ENCODE measurements at regions not wholly inside any gene's neighbourhood (a gene's known extent, or its start where the extent isn't known, plus 50 kb on each side); places are given as distances from the start of the nearest gene placed in this dataset.

DNA sequence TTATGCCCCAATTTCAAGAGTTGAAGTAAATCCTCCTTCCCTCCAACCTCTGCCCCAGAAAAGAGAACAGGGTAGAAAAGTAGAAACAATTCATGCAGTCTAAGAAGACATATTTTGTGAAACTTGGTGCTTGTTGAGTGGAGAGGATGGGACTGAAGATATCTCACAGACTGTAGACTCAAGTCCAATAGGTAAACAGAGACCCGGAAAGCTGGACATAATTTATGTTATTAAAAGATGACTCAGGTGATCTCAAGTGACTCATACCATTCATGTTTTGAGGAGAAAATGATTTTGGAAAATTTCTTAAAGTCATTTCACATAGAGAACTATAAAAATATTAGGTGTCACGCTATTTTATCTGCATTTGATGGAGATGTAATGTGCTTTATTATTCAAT is 203.1 kb upstream of the SOX9 start:
- 85% methylated on average over 2 of the region's 2 CpGs for WGBS (ENCODE audit: low lambda C conversion rate, missing lambda C conversion rate)
- TF ChIP-seq, protein P1, sequence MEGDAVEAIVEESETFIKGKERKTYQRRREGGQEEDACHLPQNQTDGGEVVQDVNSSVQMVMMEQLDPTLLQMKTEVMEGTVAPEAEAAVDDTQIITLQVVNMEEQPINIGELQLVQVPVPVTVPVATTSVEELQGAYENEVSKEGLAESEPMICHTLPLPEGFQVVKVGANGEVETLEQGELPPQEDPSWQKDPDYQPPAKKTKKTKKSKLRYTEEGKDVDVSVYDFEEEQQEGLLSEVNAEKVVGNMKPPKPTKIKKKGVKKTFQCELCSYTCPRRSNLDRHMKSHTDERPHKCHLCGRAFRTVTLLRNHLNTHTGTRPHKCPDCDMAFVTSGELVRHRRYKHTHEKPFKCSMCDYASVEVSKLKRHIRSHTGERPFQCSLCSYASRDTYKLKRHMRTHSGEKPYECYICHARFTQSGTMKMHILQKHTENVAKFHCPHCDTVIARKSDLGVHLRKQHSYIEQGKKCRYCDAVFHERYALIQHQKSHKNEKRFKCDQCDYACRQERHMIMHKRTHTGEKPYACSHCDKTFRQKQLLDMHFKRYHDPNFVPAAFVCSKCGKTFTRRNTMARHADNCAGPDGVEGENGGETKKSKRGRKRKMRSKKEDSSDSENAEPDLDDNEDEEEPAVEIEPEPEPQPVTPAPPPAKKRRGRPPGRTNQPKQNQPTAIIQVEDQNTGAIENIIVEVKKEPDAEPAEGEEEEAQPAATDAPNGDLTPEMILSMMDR (IDR thresholded peaks at IDR 0.05; ENCODE audit: poor library complexity), result no peak
- TF ChIP-seq EZH2 (IDR thresholded peaks at IDR 0.05; ENCODE audit: borderline replicate concordance) (no peak), EZH2phosphoT487 (IDR thresholded peaks at IDR 0.05; ENCODE audit: low read depth, severe bottlenecking, unreplicated experiment) (no peak)

DNA sequence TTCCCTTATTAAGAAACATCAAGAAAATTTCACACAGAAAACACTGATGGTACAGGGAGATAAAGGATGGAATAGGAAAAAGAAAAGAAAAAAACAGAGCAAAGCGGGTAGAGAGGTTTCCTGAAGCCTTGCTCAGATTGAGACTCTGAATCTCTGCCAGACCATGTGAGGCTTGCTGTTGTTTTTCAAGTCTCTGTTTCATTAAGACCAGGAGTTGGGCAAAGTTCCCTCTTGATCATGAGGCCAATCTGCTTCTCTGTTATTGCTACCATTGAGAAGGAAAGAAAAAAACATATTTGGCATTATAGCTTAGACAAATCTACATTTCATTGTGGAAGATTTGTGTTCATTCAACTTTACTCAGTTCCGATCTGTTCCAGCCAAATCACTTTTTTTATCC is 201.6 kb upstream of the SOX9 start:
- TF ChIP-seq EZH2 (IDR thresholded peaks at IDR 0.05; ENCODE audit: borderline replicate concordance), result no peak
- TF ChIP-seq, protein P1 (IDR thresholded peaks at IDR 0.05; ENCODE audit: poor library complexity), result no peak
- no peak for TF ChIP-seq EZH2phosphoT487 (IDR thresholded peaks at IDR 0.05; ENCODE audit: low read depth, severe bottlenecking, unreplicated experiment)
- Histone ChIP-seq H3K4me1 (ENCODE audit: insufficient read depth) (no peaks in the 10 kb centered on the region), H3K9me2 (replicated peaks; ENCODE audit: insufficient read depth) (no peaks in the 10 kb centered on the region), H3K36me3 (replicated peaks; ENCODE audit: insufficient read depth, low read depth) (no peaks in the 10 kb centered on the region), H3K27ac (no peak overlapping the region), H3K4me2 (no peak overlapping the region), H2AFZ (no peak overlapping the region), H3K27me3 (no peaks in the 10 kb centered on the region), H3K9me3 (ENCODE audit: low read depth) (no peaks in the 10 kb centered on the region), H4K20me1 (ENCODE audit: insufficient read depth, poor library complexity, severe bottlenecking) (no peaks in the 10 kb centered on the region), H3K79me2 (no peaks in the 10 kb centered on the region), H3K4me3 (no peak overlapping the region)
- WGBS (ENCODE audit: low lambda C conversion rate, missing lambda C conversion rate), result 88% methylated on average over 2 of the region's 2 CpGs
- DNase-seq (ENCODE audit: low spot score), result no peak

More for the DNA sequence above, 203.1 kb upstream of the SOX9 start:
- Histone ChIP-seq H2AFZ (no peak overlapping the region), H3K4me1 (ENCODE audit: insufficient read depth) (no peaks in the 10 kb centered on the region), H3K79me2 (no peaks in the 10 kb centered on the region), H3K9me3 (ENCODE audit: low read depth) (no peaks in the 10 kb centered on the region), H3K4me2 (no peak overlapping the region), H3K27me3 (no peaks in the 10 kb centered on the region), H3K36me3 (replicated peaks; ENCODE audit: insufficient read depth, low read depth) (no peaks in the 10 kb centered on the region), H3K27ac (no peak overlapping the region), H3K9me2 (replicated peaks; ENCODE audit: insufficient read depth) (no peaks in the 10 kb centered on the region), H3K4me3 (no peak overlapping the region), H4K20me1 (ENCODE audit: insufficient read depth, poor library complexity, severe bottlenecking) (no peaks in the 10 kb centered on the region)
- no peak for DNase-seq (ENCODE audit: low spot score)

DNA sequence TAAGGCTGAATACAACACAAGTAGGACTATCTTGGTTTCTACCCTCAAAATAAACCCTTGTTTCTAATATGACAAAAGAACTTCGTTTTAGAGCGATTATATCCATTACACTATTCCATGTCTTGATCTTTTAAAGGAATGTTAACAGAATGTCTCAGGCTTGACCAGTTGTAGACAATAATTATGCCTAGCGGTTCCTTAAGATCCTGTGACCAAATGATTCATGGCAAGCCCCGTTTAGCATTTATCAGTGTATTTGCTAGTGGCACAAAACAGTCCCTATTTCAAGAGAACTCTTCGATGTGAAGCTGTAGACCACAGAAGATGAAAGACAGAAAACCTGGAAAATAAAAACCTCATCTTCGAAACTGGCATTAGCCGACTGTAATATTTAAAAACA is 200.9 kb upstream of the SOX9 start:
- Histone ChIP-seq H3K4me3 (no peak overlapping the region), H4K20me1 (ENCODE audit: insufficient read depth, poor library complexity, severe bottlenecking) (no peaks in the 10 kb centered on the region), H2AFZ (no peak overlapping the region), H3K27ac (no peak overlapping the region), H3K27me3 (no peaks in the 10 kb centered on the region), H3K4me2 (no peak overlapping the region), H3K9me3 (ENCODE audit: low read depth) (no peaks in the 10 kb centered on the region), H3K9me2 (replicated peaks; ENCODE audit: insufficient read depth) (no peaks in the 10 kb centered on the region), H3K4me1 (ENCODE audit: insufficient read depth) (no peaks in the 10 kb centered on the region), H3K79me2 (no peaks in the 10 kb centered on the region), H3K36me3 (replicated peaks; ENCODE audit: insufficient read depth, low read depth) (no peaks in the 10 kb centered on the region)
- 71% methylated on average over 7 of the region's 7 CpGs for WGBS (ENCODE audit: low lambda C conversion rate, missing lambda C conversion rate)
- TF ChIP-seq EZH2 (IDR thresholded peaks at IDR 0.05; ENCODE audit: borderline replicate concordance) (no peak), EZH2phosphoT487 (IDR thresholded peaks at IDR 0.05; ENCODE audit: low read depth, severe bottlenecking, unreplicated experiment) (no peak)
- TF ChIP-seq, protein P1 (IDR thresholded peaks at IDR 0.05; ENCODE audit: poor library complexity), result no peak
- no peak for DNase-seq (ENCODE audit: low spot score)

DNA sequence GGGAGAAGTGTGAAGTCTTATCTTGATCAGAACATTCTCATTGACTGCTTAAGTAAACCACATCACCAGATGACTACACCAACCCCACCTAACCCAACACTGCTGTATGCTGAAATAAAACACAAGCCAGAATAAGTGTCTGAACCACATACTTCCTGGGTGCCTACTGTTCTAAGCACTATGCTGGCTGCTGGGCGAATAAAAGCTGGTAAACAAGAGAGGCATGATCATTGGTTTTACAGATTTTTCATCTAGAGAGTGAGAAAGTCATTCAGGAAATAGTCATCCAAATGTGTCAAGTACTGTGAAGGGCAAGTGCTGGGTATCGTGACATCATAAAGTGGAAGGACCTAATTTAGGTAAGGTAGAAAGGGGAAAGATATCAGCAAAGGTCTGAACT is 199.0 kb upstream of the SOX9 start:
- no peaks in the 10 kb centered on the region for H3K9me2 ChIP-seq (replicated peaks; ENCODE audit: insufficient read depth)
- 94% methylated on average over 2 of the region's 2 CpGs for WGBS (ENCODE audit: low lambda C conversion rate, missing lambda C conversion rate)

More for the DNA sequence above, 199.0 kb upstream of the SOX9 start:
- Histone ChIP-seq H3K27me3 (no peaks in the 10 kb centered on the region), H4K20me1 (ENCODE audit: insufficient read depth, poor library complexity, severe bottlenecking) (no peaks in the 10 kb centered on the region), H3K4me1 (ENCODE audit: insufficient read depth) (no peaks in the 10 kb centered on the region), H2AFZ (no peak overlapping the region), H3K79me2 (no peaks in the 10 kb centered on the region), H3K9me3 (ENCODE audit: low read depth) (no peaks in the 10 kb centered on the region), H3K36me3 (replicated peaks; ENCODE audit: insufficient read depth, low read depth) (no peaks in the 10 kb centered on the region), H3K4me2 (no peak overlapping the region), H3K4me3 (no peak overlapping the region), H3K27ac (peak overlapping the region; percentile 16)
- TF ChIP-seq, protein P1 (IDR thresholded peaks at IDR 0.05; ENCODE audit: poor library complexity), result no peak
- TF ChIP-seq EZH2phosphoT487 (IDR thresholded peaks at IDR 0.05; ENCODE audit: low read depth, severe bottlenecking, unreplicated experiment), result no peak
- TF ChIP-seq EZH2 (IDR thresholded peaks at IDR 0.05; ENCODE audit: borderline replicate concordance), result no peak
- no peak for DNase-seq (ENCODE audit: low spot score)

Measured in hepatocyte (in vitro differentiated cells).